ENCODE measurements at regions not wholly inside any gene's neighbourhood (a gene's known extent, or its start where the extent isn't known, plus 50 kb on each side); places are given as distances from the start of the nearest gene placed in this dataset.

GRCh38 chr21:25215698-25216384 lies 391.4 kb downstream of the MRPL39 start:
- Histone ChIP-seq H3K4me1 (ENCODE audit: insufficient read depth, low read length) (no peaks in the 10 kb centered on the region), H3K4me2 (ENCODE audit: insufficient read depth, low read length) (no peak overlapping the region), H3K79me2 (ENCODE audit: insufficient read depth, low read length) (no peaks in the 10 kb centered on the region), H3K36me3 (ENCODE audit: insufficient read depth, low read length) (no peaks in the 10 kb centered on the region), H3K9ac (ENCODE audit: low read depth, low read length) (no peak overlapping the region), H3K27ac (ENCODE audit: low read length) (no peak overlapping the region), H3K9me3 (ENCODE audit: insufficient read depth, low read length, severe bottlenecking) (no peaks in the 10 kb centered on the region), H2AFZ (ENCODE audit: low read depth, low read length) (no peak overlapping the region), H3K27me3 (ENCODE audit: insufficient read depth, low read length, poor library complexity) (no peaks in the 10 kb centered on the region), H3K4me3 (ENCODE audit: low read depth in 1 of 2, low read length in 2 of 2) (no peak overlapping the region), H4K20me1 (ENCODE audit: insufficient read depth, low read length) (no peaks in the 10 kb centered on the region)
- DNase-seq (no peak), ATAC-seq (ENCODE audit: insufficient read depth, low read depth) (no peak)
- TF ChIP-seq CTCF (IDR thresholded peaks at IDR 0.05; ENCODE audit: borderline replicate concordance, extremely low read depth, low read length, poor library complexity, severe bottlenecking) (no peak), EZH2 (IDR thresholded peaks at IDR 0.05; ENCODE audit: borderline replicate concordance, low read depth, low read length, severe bottlenecking) (no peak)

GRCh38 chr21:25214676-25215075 lies 392.6 kb downstream of the MRPL39 start:
- H3K27me3 ChIP-seq (ENCODE audit: insufficient read depth, low read length, poor library complexity): no peaks in the 10 kb centered on the region
- H3K36me3 ChIP-seq (ENCODE audit: insufficient read depth, low read length): no peaks in the 10 kb centered on the region
- no peak overlapping the region for H3K27ac ChIP-seq (ENCODE audit: low read length)
- no peaks in the 10 kb centered on the region for H3K79me2 ChIP-seq (ENCODE audit: insufficient read depth, low read length)
- no peak for TF ChIP-seq EZH2 (IDR thresholded peaks at IDR 0.05; ENCODE audit: borderline replicate concordance, low read depth, low read length, severe bottlenecking)
- TF ChIP-seq CTCF (IDR thresholded peaks at IDR 0.05; ENCODE audit: borderline replicate concordance, extremely low read depth, low read length, poor library complexity, severe bottlenecking): no peak
- no peak for ATAC-seq (ENCODE audit: insufficient read depth, low read depth)
- no peaks in the 10 kb centered on the region for H3K9me3 ChIP-seq (ENCODE audit: insufficient read depth, low read length, severe bottlenecking)
- no peak overlapping the region for H3K4me3 ChIP-seq (ENCODE audit: low read depth in 1 of 2, low read length in 2 of 2)
- no peak overlapping the region for H3K9ac ChIP-seq (ENCODE audit: low read depth, low read length)
- H2AFZ ChIP-seq (ENCODE audit: low read depth, low read length): no peak overlapping the region
- DNase-seq: no peak
- no peak overlapping the region for H3K4me2 ChIP-seq (ENCODE audit: insufficient read depth, low read length)
- no peaks in the 10 kb centered on the region for H4K20me1 ChIP-seq (ENCODE audit: insufficient read depth, low read length)
- H3K4me1 ChIP-seq (ENCODE audit: insufficient read depth, low read length): no peaks in the 10 kb centered on the region

- Histone ChIP-seq H4K20me1 (ENCODE audit: insufficient read depth, low read length) (no peaks in the 10 kb centered on the region), H3K4me2 (ENCODE audit: insufficient read depth, low read length) (no peak overlapping the region), H3K36me3 (ENCODE audit: insufficient read depth, low read length) (no peaks in the 10 kb centered on the region), H3K9me3 (ENCODE audit: insufficient read depth, low read length, severe bottlenecking) (no peaks in the 10 kb centered on the region), H3K4me3 (ENCODE audit: low read depth in 1 of 2, low read length in 2 of 2) (no peak overlapping the region), H2AFZ (ENCODE audit: low read depth, low read length) (no peak overlapping the region), H3K27me3 (ENCODE audit: insufficient read depth, low read length, poor library complexity) (no peaks in the 10 kb centered on the region), H3K27ac (ENCODE audit: low read length) (no peak overlapping the region), H3K9ac (ENCODE audit: low read depth, low read length) (no peak overlapping the region), H3K4me1 (ENCODE audit: insufficient read depth, low read length) (no peaks in the 10 kb centered on the region), H3K79me2 (ENCODE audit: insufficient read depth, low read length) (no peaks in the 10 kb centered on the region)
- DNase-seq (no peak), ATAC-seq (ENCODE audit: insufficient read depth, low read depth) (no peak)
- TF ChIP-seq CTCF (IDR thresholded peaks at IDR 0.05; ENCODE audit: borderline replicate concordance, extremely low read depth, low read length, poor library complexity, severe bottlenecking): no peak
- TF ChIP-seq EZH2 (IDR thresholded peaks at IDR 0.05; ENCODE audit: borderline replicate concordance, low read depth, low read length, severe bottlenecking): no peak
Measured at GRCh38 chr21:25199944-25200343, 407.3 kb downstream of the MRPL39 start.

Measured in DND-41 (cell line).